GM12892 (cell line): ENCODE measurements at regions not wholly inside any gene's neighbourhood (a gene's known extent, or its start where the extent isn't known, plus 50 kb on each side); places are given as distances from the start of the nearest gene placed in this dataset.

Experiments
- POLR2A ChIP-seq: IDR thresholded peaks from 2 replicates; pipeline ENCODE4 v1.6.1; 2011; ENCODE audit warnings: low read depth, low read length, control low read depth
- POLR2AphosphoS5 ChIP-seq: IDR thresholded peaks from 2 replicates; pipeline ENCODE4 v1.6.1; 2011; ENCODE audit warnings: low read depth, low read length, control low read depth

DNA sequence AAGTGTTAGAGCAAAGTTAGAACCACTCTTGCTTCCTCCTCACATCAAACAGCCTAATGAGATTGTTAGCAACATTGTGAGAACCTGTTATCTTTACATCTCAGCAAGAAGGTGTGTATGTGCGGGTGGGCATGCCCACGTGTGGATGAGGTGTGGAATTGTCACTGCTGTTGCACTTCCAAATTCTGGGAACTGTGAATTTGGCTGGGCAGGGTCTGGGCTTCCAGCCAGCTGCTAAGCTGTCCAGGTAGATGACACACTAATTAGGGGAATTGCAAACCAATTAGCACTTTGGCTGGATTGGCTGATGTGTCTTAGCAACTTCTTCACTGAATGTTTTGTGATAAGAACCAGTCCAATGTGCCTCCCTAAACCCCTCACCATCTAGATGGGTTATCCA, 848.2 kb downstream of the DHX35 start:
- TF ChIP-seq POLR2AphosphoS5: no peak
- TF ChIP-seq POLR2A: no peak
